NCI-H2107 treated with DMSO at 0.1 percent for 48 hours (cell line): ENCODE measurements at regions not wholly inside any gene's neighbourhood (a gene's known extent, or its start where the extent isn't known, plus 50 kb on each side); places are given as distances from the start of the nearest gene placed in this dataset.
"Not testable (repeated sequence)": the region's sequence is repeated elsewhere in the genome, so short reads cannot be mapped to it uniquely, and the experiment has no call there.

Experiments used
- DNase-seq: peaks from one replicate; lab custom pipeline; 2025; ENCODE audit not compliant: unreplicated experiment; lab: John Stamatoyannopoulos, UW

DNA sequence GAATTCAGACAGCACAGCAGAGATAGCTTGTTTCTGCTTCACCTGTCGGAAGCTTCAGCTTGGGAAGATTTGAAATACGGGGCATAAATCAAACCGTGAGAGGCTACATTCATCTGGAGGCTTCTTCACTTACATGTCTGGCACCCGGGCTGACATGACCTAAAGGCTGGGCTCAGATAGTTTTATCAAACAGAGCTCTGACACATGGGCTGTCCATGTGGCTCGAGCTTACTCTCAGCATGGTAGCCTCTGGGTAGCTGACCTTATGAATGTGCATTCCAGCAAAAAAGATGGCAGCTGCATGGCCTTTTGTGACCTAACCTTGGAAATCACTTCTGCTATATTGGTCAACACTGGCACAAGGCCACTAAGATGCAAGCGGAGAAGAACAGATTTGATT, 414.5 kb downstream of the NDFIP2 start:
- no peak for DNase-seq

DNA sequence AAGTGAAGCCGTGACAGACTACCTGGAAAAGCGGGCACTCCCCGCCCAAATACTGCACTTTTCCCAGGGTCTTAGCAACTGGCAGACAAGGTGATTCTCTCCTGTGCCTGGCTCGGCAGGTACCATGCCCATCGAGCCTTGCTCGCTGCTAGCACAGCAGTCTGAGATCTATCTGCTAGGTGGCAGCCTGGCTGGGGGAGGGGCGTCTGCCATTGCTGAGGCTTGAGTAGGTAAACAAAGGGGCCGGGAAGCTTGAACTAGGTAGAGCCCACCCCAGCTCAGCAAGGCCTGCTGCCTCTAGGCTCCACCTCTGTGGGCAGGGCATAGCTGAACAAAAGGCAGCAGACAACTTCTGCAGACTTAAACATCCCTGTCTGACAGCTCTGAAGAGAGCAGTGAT, 406.3 kb downstream of the NDFIP2 start:
- not testable (repeated sequence) for DNase-seq

DNA sequence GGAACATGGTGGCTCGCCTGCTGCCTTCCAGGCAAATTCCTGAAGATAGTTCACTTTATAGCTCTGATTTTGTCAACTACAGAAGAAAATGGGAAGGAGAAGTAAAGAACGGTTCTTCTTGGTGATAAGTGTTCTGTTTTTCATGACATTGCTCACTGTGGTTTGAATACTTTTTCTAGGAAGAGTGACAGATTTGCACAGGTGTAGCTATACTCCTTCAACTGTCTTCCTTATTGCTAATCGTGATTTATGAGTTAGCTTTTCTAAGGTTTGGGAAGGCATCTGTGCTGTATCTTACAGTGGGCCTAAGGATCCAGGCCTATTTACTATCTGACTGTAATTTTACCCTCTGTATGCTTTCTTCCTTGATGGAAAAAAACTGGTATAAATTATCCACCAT, 405.6 kb downstream of the NDFIP2 start:
- no peak for DNase-seq

DNA sequence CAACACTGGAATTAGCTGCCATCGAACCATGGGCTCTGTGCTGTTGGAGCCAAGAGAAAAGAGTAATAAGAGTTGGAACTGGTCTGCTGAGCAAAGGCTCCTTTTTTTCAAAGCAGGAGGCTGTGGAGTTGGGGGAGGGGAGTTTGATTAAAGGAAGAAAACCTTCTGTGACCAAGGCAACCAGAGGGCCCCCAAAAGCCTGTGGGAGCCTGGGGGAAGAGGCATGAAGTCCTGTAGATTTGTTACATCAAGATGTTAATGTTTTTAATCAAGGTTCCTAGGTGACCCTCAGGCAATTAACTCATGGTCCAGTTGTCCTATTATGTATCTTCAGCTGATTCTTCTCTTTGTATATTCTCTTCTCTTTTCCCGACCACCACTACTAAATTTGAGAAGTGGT, 403.9 kb downstream of the NDFIP2 start:
- no peak for DNase-seq

DNA sequence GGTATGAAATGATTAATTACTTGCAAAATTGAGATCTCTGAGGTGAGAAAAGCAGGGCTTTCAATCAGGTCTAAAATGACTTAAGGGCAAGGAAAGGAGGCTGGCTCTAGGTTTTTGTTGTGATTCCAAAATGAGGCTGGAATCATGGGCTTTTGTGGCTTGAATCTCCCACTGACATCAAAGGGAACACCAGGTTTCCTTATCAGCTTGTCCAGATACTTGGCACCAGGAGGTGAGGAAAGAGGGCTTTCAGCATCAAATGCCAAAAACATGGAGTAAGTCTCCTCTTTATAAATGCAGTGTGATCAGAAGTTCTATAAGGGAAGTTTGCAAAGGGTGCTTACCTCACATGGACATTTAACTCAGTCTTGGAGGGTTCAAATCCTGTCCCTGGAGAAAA, 402.3 kb downstream of the NDFIP2 start:
- DNase-seq: no peak

DNA sequence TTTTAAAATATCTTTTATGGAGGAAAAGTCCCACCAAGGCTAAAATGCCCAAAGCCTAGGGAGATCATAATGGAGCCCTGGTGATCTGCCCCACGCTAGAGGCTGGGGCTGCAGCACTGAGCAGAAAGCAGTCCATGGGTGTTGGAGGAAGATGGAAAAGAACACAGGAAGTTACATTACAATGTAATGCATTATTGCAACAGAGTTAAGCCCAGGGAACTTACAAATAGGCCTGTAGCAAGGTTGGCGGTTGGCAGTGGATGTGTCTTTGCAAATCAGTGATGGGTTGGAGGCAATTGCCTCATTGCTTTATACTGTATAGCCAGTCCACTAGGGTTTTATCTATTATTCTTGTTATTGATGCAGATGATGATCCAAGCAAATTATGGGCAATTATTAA, 399.9 kb downstream of the NDFIP2 start:
- no peak for DNase-seq

DNA sequence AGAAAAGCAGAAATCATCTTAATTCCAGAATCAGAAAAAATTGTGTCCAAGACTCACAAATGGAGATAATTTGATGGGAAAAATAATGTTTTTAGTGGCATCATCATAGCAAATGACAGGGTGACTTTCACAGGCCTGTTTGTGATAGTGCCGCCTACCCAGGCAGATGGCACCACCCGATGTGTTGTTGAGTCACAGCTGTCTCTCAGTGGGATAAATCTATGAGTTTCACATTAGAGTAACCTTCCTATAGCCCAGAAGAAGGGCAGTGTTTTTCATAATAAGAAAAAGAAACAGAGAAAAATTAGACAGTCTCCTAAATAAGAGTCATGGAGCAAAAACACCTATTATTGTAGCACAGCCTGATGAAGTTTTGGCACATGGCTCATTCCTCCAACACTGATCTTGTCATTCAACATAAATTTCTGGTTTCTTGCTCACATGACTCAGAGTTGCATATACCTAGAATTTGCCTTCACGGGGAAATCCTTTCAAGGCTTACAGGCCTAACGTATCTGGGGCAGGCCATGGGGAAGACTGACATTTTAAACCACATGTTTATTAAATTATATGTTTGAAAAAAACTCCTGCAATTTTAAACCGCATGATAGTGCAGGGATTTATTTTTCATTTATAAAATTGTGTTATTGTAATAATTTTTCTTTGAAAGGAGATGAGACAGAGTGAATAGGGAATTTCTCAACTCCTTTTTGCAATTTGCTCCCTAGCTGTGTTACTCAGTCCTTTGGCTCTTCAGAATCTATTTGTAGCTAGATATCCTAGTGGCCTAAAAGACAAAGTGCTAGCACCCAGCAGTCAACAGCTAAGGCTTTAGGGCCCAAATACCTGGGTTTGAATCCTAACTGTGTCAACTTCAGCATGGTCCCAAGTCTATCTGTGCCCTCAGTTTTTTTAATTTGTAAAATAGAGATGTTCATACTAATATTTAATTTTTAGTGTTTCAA, 393.7 kb downstream of the NDFIP2 start:
- no peak for DNase-seq

DNA sequence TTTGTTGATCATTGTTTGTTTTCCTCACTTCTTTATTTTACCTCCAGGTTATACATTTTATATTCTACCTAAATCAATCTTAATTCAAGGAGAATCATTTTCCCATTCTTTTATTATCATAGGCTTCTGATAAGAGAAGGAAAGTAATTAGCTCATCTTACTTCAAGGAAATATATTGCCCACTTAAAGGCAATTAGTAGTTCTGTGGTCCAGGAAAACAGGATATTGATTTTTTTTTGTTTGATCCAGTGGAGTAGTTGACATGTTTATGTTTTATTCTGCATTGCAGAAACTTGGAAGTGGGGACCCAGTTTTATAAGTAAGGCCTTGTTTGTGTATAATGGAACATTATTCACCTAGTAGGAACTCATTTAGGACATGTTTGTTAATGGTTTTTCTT, 390.6 kb downstream of the NDFIP2 start:
- DNase-seq: no peak

DNA sequence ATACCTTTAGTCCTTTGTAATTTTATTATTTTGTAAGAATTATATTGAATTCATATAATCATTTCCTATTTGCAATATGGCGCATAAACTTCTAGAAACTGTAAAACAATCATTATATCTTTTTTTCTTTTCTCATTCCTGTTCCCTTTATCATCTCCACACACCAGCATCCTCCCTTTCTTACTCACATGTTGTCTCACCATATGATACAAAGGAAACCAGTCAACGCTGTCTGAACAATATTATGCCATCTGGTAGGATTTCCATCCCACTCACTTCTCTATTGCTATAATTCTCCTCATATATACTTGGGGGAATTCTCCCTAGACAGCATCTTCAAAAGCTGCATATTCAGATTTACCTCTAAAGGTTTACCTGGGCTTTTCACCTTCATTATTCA, 389.8 kb downstream of the NDFIP2 start:
- no peak for DNase-seq

DNA sequence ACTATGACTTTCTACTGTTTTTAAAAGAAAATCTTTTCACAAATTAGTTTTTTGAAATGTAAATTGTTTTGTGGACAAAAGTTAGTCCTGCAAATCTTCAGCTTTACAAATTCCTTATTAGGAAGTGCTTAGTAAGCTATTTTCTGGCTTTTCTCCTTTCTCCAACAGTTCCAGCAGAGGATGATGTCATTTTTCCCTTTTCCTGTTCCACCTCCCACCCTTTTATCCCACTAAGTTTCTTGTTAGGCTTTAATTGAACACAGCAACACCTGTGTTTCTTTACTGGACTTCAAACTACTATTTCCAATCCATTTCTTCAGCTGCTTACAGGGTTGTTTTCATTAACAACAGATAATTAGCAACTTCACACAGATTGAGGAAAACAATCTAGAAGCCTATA, 389.2 kb downstream of the NDFIP2 start:
- DNase-seq: no peak

DNA sequence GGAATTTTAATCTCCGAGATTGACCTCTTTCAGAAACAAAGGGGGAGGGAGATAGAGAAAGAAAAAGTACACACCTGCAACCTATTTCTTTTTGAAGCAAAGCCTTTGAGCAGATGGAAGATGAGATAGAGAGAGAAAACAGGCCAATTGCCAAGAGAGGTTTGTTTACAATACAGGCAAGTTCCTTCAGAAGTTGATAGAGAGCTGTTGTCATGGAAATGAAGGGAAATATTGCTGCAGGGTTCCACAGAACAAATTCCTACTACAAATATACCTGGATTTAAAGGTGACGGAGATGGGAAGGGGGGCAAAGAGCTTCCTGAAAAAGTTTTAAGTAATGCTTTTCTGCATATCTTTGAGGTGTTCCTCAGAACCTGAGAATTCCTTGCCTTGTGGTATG, 388.4 kb downstream of the NDFIP2 start:
- DNase-seq: no peak

DNA sequence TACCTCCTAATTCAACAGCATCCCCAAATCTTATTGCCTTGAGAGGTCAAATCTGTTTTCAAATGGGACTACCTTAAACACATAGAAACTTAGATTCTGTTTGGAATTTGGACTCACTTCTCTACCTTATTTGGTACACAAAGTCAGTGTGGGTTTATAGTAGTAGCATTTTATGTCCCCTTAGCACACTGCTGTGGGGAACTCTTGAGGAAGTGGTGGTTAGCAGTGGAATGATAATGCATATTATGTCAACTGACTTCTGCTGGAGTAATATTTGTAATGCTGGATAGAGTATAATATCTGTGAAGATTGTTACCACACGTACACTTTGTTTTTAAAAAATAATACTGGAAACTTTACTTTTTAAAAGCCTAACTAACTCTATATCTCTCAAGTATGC, 386.3 kb downstream of the NDFIP2 start:
- DNase-seq: no peak

DNA sequence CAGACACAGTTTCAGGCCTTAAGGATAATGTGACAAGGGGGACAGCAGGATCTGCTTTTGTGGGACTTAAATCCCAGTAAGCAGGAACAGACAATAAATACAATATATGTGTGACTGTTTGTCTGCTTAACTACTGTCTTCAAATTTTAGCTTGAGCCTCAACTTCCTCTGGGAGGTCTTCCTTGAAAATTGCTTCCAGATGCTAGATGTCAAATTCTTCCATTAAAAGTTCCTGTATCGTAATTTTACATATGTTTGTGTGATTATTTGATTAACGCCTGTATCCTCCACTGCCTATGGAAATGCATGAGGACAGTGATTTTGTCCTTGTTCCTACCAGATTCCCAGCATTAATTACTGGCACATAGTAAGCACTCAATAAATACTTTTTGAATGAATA, 385.5 kb downstream of the NDFIP2 start:
- no peak for DNase-seq

DNA sequence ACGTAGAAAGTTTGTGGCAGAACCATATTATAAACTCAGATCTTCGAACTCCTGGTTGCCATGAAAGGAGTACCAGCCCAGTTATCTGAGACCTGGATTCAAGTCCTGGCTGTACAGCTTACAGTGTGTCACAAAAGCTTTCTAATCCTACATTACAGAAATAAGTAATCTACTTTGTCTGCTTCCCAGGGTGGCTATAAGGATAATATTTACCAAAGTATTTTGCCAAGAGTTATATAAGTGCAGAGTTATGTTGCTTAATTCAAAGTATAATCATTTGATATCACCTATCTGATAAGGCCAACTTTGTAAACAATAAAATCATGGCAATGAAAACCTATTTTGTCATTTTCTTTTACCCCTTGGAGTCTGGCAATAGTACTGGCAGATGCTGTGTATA, 381.6 kb downstream of the NDFIP2 start:
- no peak for DNase-seq

DNA sequence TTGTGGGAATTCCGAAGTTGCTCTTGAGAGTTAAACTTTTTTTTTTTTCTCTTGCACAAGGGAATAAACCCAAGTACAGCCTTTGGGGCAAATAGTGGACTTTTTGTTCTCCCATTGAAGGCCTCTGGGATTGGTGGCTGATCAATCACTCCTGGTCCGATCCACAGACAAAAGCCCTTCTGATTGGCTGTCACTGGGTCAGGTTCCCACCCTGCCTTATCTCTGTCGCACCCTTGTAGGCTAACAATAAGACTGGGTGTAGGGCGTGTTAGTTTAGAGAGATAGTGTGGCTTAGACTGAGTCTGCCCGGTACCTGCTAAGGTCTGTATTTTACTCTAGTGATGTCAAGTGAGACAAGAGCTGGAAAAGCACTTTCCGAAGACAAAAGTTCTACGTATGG, 380.8 kb downstream of the NDFIP2 start:
- no peak for DNase-seq

DNA sequence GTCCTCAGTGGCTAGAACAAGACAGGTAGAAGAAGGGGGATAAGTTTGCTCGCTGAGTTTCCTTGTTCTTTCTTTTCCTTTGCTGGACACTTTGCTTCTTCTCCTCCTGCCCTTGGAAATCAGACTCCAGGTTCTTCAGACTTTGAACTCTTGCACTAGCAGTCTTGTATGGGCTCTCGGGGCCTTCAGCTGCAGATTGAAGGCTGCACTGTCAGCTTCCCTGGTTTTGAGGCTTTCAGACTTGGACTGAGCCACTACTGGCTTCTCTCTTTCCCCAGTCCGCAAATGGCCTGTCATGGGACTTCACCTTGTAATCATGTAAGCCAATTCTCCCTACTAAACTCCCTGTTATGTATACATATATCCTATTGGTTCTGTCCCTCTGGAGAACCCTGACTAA, 379.8 kb downstream of the NDFIP2 start:
- no peak for DNase-seq

DNA sequence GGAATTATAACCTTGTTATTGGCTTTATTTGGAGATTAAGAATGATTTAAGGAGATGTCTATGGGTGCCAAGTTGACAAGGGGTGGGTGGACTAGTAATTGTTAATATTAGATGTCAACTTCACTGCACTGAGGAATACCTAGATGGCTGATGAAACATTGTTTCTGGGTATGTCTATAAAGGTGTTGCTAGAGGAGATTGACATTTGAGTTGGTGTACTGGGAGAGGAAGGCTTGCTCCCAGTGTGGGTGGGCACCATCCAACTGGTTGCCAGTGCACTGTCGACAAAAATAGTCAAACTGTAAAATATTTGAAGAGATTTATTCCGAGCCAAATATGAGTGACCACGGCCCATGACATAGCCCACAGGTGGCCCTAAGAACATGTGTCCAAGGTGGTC, 378.8 kb downstream of the NDFIP2 start:
- DNase-seq: no peak

DNA sequence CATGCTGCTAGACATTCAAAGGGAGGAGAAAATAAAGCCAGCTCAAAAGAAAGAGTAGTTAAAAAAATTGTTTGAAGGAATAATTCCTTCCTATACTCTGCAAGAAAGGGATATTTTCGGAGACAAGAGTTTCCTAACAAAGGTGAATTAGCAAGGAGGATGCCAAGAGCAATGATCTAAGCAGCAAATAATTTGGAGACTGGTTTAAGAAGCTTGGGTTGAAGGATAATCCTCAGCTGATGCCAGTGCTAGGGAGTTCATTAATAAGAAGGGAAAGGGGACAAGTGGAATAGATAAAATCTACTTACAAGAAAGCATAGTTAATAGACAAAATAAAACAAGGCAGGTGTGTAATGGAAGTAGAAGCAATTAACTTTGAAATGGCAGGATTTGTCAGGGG, 372.3 kb downstream of the NDFIP2 start:
- no peak for DNase-seq

DNA sequence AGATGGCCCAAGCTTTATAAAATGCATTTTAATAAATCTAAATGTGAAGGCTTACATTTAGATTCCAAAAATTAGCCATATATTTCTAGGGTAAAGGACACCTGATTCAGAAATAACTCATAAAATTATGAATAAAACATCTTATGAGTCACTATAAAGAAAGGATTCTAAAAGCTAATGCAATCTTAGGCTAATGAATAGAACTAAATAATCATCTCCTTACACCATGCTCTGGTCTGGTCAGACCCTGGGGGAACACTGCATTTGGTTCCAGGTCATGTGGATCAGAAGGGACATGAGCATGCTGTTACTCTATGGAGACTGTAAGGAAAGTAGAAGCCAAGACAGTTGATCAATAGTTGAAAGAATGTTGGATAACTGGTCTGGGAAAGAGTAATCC, 370.4 kb downstream of the NDFIP2 start:
- DNase-seq: no peak

DNA sequence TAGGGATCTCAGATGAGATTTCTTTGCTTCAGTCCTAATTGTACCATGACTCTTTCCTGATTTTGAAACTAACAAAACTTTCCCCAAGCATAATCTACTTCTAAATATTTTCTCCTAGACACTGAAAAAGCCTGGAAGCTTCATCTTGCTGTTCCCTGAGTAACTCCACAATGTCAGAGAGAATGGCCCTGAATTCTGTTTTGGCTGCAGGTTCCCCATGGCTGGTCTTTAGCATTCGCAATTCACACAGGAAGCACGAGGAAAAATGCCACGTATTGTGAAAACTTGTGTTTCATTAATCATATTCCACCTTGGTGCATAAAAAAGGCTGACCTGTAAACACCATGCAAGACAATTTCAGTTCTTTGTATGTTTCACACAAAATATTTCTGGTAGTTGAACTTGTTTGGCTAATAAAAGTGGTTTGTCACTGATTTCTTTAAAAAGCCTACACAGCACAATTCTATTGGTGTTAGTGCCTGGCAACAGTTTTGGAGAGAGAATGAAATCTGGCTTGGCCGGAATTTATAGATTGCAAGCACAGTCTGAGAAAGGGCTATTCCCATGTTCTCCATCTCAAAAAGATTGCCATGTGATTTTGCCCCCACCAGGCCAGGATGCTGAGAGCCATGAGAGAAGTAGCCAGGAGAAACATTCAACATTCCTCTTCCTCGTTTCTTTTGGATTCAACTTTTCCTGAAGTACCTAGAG, 367.1 kb downstream of the NDFIP2 start:
- no peak for DNase-seq

DNA sequence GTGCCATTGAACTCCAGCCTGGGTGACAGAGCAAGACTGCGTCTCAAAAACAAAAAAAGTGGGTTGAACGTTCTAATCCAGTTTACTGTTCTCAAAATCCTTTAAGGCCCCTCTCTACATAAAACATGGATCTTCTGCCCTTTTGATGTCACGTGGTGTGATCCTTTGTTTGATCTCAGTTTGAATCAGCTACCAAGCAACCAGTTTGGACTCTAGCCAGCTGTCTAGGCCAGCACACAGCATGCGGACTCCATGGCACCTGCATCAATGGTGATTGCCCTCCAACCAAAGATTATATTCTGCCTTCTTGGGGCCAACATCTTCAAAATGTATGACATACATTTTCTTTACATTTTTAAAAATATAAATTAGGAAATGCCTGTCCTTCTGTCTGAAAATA, 365.4 kb downstream of the NDFIP2 start:
- DNase-seq: no peak

DNA sequence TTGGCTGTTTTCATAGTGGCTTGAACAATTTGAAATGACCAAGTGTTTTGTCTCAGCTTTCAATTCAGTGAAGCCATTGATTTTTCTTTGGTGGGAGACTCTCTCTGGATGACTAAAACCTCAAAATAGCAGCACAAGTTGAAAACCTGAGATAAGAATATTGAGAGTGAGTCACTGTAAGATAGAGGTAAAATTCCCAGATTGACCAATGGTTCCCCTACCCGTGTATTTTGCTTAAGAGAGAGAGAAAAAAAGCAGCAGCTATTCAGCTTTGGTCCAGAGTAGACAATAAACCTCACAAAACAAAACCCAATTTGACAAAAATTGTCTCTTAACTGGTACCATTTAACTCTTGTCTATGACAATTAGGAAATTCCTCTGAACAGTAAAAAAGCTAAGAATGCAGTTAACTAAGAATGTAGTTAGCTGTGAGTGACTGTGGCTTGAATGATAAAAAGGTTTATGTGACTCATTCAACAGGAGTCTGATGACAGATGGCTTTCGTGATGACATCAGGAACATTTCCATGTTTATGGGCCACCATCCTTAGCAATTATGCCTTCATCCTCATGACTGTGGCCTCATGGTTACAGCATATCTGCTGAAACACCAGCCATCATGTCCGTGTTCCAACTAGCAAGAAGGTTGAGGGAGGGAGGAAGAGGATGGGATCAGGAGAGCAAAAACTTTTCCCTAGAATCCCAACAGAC, 356.9 kb downstream of the NDFIP2 start:
- no peak for DNase-seq
